IMR-90 (cell line): ENCODE measurements at regions not wholly inside any gene's neighbourhood (a gene's known extent, or its start where the extent isn't known, plus 50 kb on each side); places are given as distances from the start of the nearest gene placed in this dataset.

Experiments
- BHLHE40 ChIP-seq: fragments of 150-350 bp; IDR thresholded peaks from 2 replicates; pipeline ENCODE4 v1.6.1; 2016; ENCODE audit warnings: mild to moderate bottlenecking, low read depth, low read length
- CEBPB ChIP-seq: IDR thresholded peaks from 2 replicates; pipeline ENCODE4 v1.6.1; 2012; ENCODE audit warnings: low read depth, low read length, improper control_type of control experiment
- MAFK ChIP-seq: IDR thresholded peaks from 2 replicates; pipeline ENCODE4 v1.6.1; 2012; ENCODE audit warnings: low read depth, low read length, improper control_type of control experiment
- MAZ ChIP-seq: IDR thresholded peaks from 2 replicates; pipeline ENCODE4 v1.6.1; 2012; ENCODE audit warnings: low read depth, mild to moderate bottlenecking, low read length, improper control_type of control experiment, moderate library complexity, borderline replicate concordance
- MXI1 ChIP-seq: IDR thresholded peaks from 2 replicates; pipeline ENCODE4 v1.6.1; 2012; ENCODE audit warnings: low read depth, mild to moderate bottlenecking, low read length, moderate library complexity, borderline replicate concordance
- NFE2L2 ChIP-seq: fragments of 150-350 bp; IDR thresholded peaks from 2 replicates; pipeline ENCODE4 v1.6.1; 2016; ENCODE audit warnings: low read depth, mild to moderate bottlenecking, low read length
- POLR2A ChIP-seq: IDR thresholded peaks from 2 replicates; pipeline ENCODE4 v1.6.1; 2012; ENCODE audit warnings: mild to moderate bottlenecking, low read depth, low read length
- RAD21 ChIP-seq: IDR thresholded peaks from 2 replicates; pipeline ENCODE4 v1.6.1; 2012; ENCODE audit warnings: low read length, improper control_type of control experiment
- RCOR1 ChIP-seq: IDR thresholded peaks from 2 replicates; pipeline ENCODE4 v1.6.1; 2012; ENCODE audit warnings: mild to moderate bottlenecking, low read length, improper control_type of control experiment; ENCODE audit not compliant: insufficient replicate concordance
- SMC3 ChIP-seq: fragments of 150-350 bp; IDR thresholded peaks from 2 replicates; pipeline ENCODE4 v1.6.1; 2016; ENCODE audit warnings: low read depth, mild to moderate bottlenecking, antibody characterized with exemption, low read length, moderate library complexity
- TF ChIP-seq, protein P1 (sequence below): conservative IDR thresholded peaks from 2 replicates; pipeline ENCODE4 v1.5.1; 2012; ENCODE audit warnings: mild to moderate bottlenecking, low read depth, low read length, improper control_type of control experiment
- TF ChIP-seq, protein P2 (sequence below): fragments of 150-350 bp; IDR thresholded peaks from 2 replicates; pipeline ENCODE4 v1.6.1; 2017; ENCODE audit warnings: mild to moderate bottlenecking, antibody characterized with exemption, low read length, low read depth
- TF ChIP-seq, protein P3 (sequence below): fragments of 150-350 bp; IDR thresholded peaks from 2 replicates; pipeline ENCODE4 v1.6.1; 2016; ENCODE audit warnings: low read depth, mild to moderate bottlenecking, low read length, moderate library complexity, borderline replicate concordance

DNA sequence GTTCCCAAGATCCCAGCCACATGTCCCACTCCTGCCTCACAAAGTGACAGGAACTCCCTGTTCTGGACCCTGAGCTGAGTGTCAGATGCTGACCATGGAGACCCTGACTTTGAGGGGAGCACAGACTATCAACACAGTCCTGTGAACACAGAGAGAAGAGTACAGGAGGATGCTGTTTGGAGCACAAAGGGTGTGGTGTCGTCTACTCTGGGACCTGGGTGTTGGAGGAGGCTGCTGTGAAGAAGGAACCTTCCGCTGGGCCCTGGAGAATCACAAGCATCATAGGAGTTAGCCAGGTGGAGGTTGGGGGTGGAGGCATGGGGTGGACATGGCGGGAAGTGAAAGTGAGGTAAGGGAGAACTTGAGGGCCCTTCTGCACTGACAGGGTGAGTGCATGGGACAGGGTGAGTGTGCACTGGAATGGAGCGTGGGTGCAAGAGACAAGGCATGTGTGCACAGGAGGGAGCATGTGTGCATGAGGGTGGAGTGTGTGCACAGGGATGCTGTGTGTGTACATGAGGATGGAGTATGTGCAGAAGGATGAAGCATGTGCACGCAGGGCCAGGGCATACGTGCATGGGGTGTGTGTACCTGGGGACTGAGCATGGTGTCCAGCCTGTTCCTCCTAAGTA lies 70.7 kb upstream of the ANTXRL start:
- TF ChIP-seq RCOR1: no peak
- TF ChIP-seq POLR2A: no peak
- TF ChIP-seq, protein P1, sequence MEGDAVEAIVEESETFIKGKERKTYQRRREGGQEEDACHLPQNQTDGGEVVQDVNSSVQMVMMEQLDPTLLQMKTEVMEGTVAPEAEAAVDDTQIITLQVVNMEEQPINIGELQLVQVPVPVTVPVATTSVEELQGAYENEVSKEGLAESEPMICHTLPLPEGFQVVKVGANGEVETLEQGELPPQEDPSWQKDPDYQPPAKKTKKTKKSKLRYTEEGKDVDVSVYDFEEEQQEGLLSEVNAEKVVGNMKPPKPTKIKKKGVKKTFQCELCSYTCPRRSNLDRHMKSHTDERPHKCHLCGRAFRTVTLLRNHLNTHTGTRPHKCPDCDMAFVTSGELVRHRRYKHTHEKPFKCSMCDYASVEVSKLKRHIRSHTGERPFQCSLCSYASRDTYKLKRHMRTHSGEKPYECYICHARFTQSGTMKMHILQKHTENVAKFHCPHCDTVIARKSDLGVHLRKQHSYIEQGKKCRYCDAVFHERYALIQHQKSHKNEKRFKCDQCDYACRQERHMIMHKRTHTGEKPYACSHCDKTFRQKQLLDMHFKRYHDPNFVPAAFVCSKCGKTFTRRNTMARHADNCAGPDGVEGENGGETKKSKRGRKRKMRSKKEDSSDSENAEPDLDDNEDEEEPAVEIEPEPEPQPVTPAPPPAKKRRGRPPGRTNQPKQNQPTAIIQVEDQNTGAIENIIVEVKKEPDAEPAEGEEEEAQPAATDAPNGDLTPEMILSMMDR: no peak
- TF ChIP-seq, protein P2, sequence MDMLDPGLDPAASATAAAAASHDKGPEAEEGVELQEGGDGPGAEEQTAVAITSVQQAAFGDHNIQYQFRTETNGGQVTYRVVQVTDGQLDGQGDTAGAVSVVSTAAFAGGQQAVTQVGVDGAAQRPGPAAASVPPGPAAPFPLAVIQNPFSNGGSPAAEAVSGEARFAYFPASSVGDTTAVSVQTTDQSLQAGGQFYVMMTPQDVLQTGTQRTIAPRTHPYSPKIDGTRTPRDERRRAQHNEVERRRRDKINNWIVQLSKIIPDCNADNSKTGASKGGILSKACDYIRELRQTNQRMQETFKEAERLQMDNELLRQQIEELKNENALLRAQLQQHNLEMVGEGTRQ: no peak
- TF ChIP-seq MAZ: no peak
- TF ChIP-seq RAD21: no peak
- TF ChIP-seq MXI1: no peak
- no peak for TF ChIP-seq MAFK
- TF ChIP-seq SMC3: no peak
- no peak for TF ChIP-seq CEBPB
- no peak for TF ChIP-seq BHLHE40
- no peak for TF ChIP-seq NFE2L2
- TF ChIP-seq, protein P3, sequence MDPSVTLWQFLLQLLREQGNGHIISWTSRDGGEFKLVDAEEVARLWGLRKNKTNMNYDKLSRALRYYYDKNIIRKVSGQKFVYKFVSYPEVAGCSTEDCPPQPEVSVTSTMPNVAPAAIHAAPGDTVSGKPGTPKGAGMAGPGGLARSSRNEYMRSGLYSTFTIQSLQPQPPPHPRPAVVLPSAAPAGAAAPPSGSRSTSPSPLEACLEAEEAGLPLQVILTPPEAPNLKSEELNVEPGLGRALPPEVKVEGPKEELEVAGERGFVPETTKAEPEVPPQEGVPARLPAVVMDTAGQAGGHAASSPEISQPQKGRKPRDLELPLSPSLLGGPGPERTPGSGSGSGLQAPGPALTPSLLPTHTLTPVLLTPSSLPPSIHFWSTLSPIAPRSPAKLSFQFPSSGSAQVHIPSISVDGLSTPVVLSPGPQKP: no peak
